ENCODE measurements at regions not wholly inside any gene's neighbourhood (a gene's known extent, or its start where the extent isn't known, plus 50 kb on each side); places are given as distances from the start of the nearest gene placed in this dataset.

DNA sequence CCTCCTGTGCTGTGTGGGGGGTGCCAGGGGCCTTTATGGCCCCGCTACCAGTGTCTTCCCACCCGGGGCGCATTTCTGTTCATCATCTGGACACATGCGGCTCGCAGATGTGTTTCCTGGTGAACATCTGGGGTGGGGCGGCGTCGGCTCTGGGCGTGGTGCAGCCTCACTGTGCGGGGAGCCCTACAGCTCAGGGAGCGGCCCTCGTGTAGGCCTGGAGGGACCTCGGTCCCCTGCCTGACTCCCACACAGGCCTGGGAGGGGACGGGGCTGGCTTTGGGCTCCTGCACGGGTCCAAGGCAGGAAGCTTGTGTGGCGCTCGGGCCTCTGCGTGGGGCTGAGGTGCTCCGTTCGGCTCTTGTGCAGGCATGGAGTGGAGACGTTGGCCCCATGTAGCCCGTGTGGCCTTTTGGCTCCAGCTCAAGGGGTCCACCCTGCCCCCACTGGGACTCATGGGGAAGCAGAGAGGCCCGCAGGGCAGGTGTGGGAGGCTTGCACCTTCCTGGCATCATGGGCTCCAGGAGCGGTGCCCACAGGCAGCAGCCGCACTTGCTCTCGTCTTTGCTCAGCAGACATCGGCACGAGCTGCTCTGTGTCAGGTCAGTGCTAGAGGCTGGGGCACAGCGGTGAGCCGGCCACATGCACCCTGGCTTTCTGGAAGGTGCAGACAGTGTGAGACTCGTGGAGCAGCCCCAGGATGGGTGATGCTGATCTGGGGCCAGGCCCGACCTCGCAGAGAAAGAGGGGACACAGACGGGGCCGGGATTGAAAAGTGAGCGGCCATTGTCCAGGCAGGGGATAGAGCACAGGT lies 90.1 kb upstream of the ACTRT2 start:
- H3K4me2 ChIP-seq (ENCODE audit: low read length) = no peak overlapping the region
- no peak for ATAC-seq
- H3K4me1 ChIP-seq (ENCODE audit: insufficient read depth, low read length) = no peaks in the 10 kb centered on the region
- H3K4me3 ChIP-seq (ENCODE audit: low read length) = no peak overlapping the region
- no peaks in the 10 kb centered on the region for H3K9me3 ChIP-seq (ENCODE audit: low read length)
- no peaks in the 10 kb centered on the region for H3K79me2 ChIP-seq (ENCODE audit: low read length)
- no peaks in the 10 kb centered on the region for H3F3A ChIP-seq (ENCODE audit: low read length, unreplicated experiment)
- TF ChIP-seq, protein P1, sequence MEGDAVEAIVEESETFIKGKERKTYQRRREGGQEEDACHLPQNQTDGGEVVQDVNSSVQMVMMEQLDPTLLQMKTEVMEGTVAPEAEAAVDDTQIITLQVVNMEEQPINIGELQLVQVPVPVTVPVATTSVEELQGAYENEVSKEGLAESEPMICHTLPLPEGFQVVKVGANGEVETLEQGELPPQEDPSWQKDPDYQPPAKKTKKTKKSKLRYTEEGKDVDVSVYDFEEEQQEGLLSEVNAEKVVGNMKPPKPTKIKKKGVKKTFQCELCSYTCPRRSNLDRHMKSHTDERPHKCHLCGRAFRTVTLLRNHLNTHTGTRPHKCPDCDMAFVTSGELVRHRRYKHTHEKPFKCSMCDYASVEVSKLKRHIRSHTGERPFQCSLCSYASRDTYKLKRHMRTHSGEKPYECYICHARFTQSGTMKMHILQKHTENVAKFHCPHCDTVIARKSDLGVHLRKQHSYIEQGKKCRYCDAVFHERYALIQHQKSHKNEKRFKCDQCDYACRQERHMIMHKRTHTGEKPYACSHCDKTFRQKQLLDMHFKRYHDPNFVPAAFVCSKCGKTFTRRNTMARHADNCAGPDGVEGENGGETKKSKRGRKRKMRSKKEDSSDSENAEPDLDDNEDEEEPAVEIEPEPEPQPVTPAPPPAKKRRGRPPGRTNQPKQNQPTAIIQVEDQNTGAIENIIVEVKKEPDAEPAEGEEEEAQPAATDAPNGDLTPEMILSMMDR (conservative IDR thresholded peaks at IDR 0.05; ENCODE audit: low read depth, low read length) = no peak
- TF ChIP-seq EZH2phosphoT487 (IDR thresholded peaks at IDR 0.05; ENCODE audit: borderline replicate concordance, low read length) = peak; percentile 38; the same call in 1 of the 2 replicates
- peak; percentile 54 for TF ChIP-seq EZH2 (IDR thresholded peaks at IDR 0.05; ENCODE audit: low read length, unreplicated experiment)
- peaks cover 97% of the 10 kb centered on the region for H3K27me3 ChIP-seq (ENCODE audit: low read length)
- H3K9me2 ChIP-seq (replicated peaks; ENCODE audit: low read length) = no peaks in the 10 kb centered on the region
- ChIA-PET POLR2A (ENCODE audit: unreplicated experiment) (no interaction called here), CTCF (no interaction called here)
- intact Hi-C loops (cut with micrococcal nuclease) = no loop called here
- no TSS peak for BruUV-seq (replicated peaks)
- no peak overlapping the region for H3K27ac ChIP-seq (ENCODE audit: low read length)
- H3K36me3 ChIP-seq (ENCODE audit: low read depth, low read length) = no peaks in the 10 kb centered on the region
- H2AFZ ChIP-seq (ENCODE audit: low read length) = no peak overlapping the region
- DNase-seq = no peak
- H4K20me1 ChIP-seq (ENCODE audit: low read length) = no peaks in the 10 kb centered on the region
- H3K9ac ChIP-seq (ENCODE audit: low read length) = no peak overlapping the region

DNA sequence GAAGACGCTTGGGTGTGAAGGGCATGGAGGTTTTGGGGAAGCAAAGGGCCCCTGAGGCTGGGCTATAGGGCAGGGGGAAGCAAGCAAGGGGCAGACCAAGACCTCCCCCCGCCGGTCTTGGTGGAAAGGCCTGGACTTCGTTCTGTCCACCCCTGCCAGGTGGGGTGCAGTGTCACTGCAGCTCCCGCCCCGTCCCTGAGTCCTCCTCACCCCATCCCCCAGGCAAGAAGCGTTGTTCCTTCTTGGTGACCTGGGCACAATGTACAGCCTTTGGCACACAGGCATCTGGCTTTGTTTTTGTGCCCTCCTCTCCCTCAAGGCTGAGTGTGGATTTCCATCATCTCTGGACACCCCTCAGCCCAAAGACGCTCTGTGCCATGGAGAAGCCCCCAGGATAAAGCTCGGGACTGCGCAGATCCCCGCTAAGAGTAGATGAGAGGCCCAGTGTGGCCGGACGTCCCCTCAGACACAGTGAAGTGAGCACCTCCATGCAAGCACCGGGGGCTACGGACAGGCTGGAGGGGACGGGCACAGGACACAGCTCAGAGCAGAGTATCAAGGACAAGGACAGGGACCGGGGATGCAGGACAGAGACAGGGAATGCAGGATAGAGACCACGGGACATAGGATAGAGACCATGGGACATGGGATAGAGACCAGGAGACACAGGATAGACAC lies 89.4 kb upstream of the ACTRT2 start:
- Histone ChIP-seq H2AFZ (ENCODE audit: low read length) (no peak overlapping the region), H3K4me2 (ENCODE audit: low read length) (no peak overlapping the region), H3K79me2 (ENCODE audit: low read length) (no peaks in the 10 kb centered on the region), H3K36me3 (ENCODE audit: low read depth, low read length) (no peaks in the 10 kb centered on the region), H3K9ac (ENCODE audit: low read length) (no peak overlapping the region), H3K4me3 (ENCODE audit: low read length) (no peak overlapping the region), H3K27me3 (ENCODE audit: low read length) (peaks cover 97% of the 10 kb centered on the region), H3K9me2 (replicated peaks; ENCODE audit: low read length) (no peaks in the 10 kb centered on the region), H3K27ac (ENCODE audit: low read length) (no peak overlapping the region), H3K9me3 (ENCODE audit: low read length) (no peaks in the 10 kb centered on the region), H3K4me1 (ENCODE audit: insufficient read depth, low read length) (no peaks in the 10 kb centered on the region), H3F3A (ENCODE audit: low read length, unreplicated experiment) (no peaks in the 10 kb centered on the region), H4K20me1 (ENCODE audit: low read length) (no peaks in the 10 kb centered on the region)
- ATAC-seq = no peak
- no TSS peak for BruUV-seq (replicated peaks)
- TF ChIP-seq EZH2phosphoT487 (IDR thresholded peaks at IDR 0.05; ENCODE audit: borderline replicate concordance, low read length) (no peak), EZH2 (IDR thresholded peaks at IDR 0.05; ENCODE audit: low read length, unreplicated experiment) (peak; percentile 20)
- intact Hi-C loops (cut with micrococcal nuclease) = no loop called here
- ChIA-PET POLR2A (ENCODE audit: unreplicated experiment) (no interaction called here), CTCF (no interaction called here)
- no peak for DNase-seq

DNA sequence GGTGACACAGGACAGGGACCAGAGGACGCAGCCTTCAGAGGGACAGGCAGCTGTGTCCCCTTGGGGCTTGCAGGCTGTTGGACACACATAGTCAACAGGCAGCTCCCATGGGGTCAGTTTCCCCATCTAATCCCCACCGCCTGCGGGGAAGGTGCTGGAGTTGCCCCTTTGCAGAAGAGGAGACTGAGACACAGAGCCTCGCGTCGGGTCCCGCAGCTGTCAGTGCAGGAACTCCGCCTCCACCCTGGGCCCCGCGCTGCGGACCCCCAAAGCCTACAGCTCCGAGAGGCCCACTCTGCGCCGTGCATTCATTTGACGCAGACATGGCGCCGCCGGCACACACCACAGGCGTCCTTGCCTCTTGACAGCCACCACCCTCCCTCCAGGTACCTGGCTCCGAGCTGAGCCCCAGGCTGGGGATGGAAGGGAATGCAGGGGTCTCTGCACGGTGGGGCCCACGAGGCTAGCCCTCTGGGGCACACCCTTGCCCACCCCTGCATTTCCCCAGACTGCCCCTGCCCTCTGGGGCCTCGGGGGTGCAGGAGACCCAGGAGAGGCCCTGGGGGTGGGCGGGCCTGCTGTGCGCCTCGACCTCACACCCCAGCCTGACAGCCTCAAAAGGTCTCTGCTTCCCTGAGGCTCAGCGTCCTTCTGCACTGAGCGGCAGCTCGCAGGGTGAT lies 88.5 kb upstream of the ACTRT2 start:
- intact Hi-C loops (cut with micrococcal nuclease) = no loop called here
- Histone ChIP-seq H3K9ac (ENCODE audit: low read length) (no peak overlapping the region), H2AFZ (ENCODE audit: low read length) (no peak overlapping the region), H3K4me2 (ENCODE audit: low read length) (no peak overlapping the region), H3K9me2 (replicated peaks; ENCODE audit: low read length) (no peaks in the 10 kb centered on the region), H3K9me3 (ENCODE audit: low read length) (no peaks in the 10 kb centered on the region; the same call in 1 of the 2 replicates), H4K20me1 (ENCODE audit: low read length) (no peaks in the 10 kb centered on the region), H3K4me1 (ENCODE audit: insufficient read depth, low read length) (no peaks in the 10 kb centered on the region), H3K27ac (ENCODE audit: low read length) (no peak overlapping the region), H3K27me3 (ENCODE audit: low read length) (peaks cover 88% of the 10 kb centered on the region), H3F3A (ENCODE audit: low read length, unreplicated experiment) (no peaks in the 10 kb centered on the region), H3K4me3 (ENCODE audit: low read length) (no peak overlapping the region), H3K36me3 (ENCODE audit: low read depth, low read length) (no peaks in the 10 kb centered on the region), H3K79me2 (ENCODE audit: low read length) (no peaks in the 10 kb centered on the region)
- DNase-seq (no peak), ATAC-seq (no peak)
- no TSS peak for BruUV-seq (replicated peaks)
- POLR2A ChIA-PET (ENCODE audit: unreplicated experiment) = no interaction called here
- CTCF ChIA-PET = no interaction called here
- TF ChIP-seq EZH2 (IDR thresholded peaks at IDR 0.05; ENCODE audit: low read length, unreplicated experiment) (no peak), EZH2phosphoT487 (IDR thresholded peaks at IDR 0.05; ENCODE audit: borderline replicate concordance, low read length) (no peak)
- TF ChIP-seq, protein P1 (conservative IDR thresholded peaks at IDR 0.05; ENCODE audit: low read depth, low read length) = no peak

All from PC-3 (cell line).